Testis (tissue), 2 donors: ENCODE measurements at regions not wholly inside any gene's neighbourhood (a gene's known extent, or its start where the extent isn't known, plus 50 kb on each side); places are given as distances from the start of the nearest gene placed in this dataset.

Experiments
- small RNA-seq, 2 donors: library from RNA; depleted of rRNA; stranded (forward); fragments of <200 nt; gene quantifications; one replicate each; pipeline ENCODE3, GENCODE V24; 2016

Small RNA genes lying in the stretch of these regions (small RNA-seq; reads per million reads assigned to genes)
- gene RNU6-1271P, result 0 reads per million in 2 donors
